ENCODE measurements at regions not wholly inside any gene's neighbourhood (a gene's known extent, or its start where the extent isn't known, plus 50 kb on each side); places are given as distances from the start of the nearest gene placed in this dataset.

GRCh38 chr6:135784507-135784906 is 67.0 kb upstream of the PDE7B start:
- Histone ChIP-seq H3K27me3 (ENCODE audit: control insufficient read depth in 2 of 2, insufficient read depth in 1 of 2, low read length in 1 of 2) (no peaks in the 10 kb centered on the region), H3K4me3 (ENCODE audit: low read length in 2 of 2) (no peak overlapping the region), H3K27ac (ENCODE audit: low read depth in 1 of 2, low read length in 1 of 2) (no peak overlapping the region), H3K4me1 (ENCODE audit: control insufficient read depth in 2 of 2, insufficient read depth in 2 of 2, low read length in 2 of 2) (no peaks in the 10 kb centered on the region), H3K9me3 (ENCODE audit: control insufficient read depth in 2 of 2, insufficient read depth in 1 of 2, low read length in 1 of 2) (no peaks in the 10 kb centered on the region), H3K36me3 (ENCODE audit: control insufficient read depth in 2 of 2, insufficient read depth in 2 of 2, low read length in 1 of 2) (no peaks in the 10 kb centered on the region)
- DNase-seq (ENCODE audit: low read depth in 6 of 9, low spot score in 9 of 9): peak in 1 of 9 donors; percentile 7
- WGBS: 96% methylated on average over 2 of the region's 2 CpGs

DNA sequence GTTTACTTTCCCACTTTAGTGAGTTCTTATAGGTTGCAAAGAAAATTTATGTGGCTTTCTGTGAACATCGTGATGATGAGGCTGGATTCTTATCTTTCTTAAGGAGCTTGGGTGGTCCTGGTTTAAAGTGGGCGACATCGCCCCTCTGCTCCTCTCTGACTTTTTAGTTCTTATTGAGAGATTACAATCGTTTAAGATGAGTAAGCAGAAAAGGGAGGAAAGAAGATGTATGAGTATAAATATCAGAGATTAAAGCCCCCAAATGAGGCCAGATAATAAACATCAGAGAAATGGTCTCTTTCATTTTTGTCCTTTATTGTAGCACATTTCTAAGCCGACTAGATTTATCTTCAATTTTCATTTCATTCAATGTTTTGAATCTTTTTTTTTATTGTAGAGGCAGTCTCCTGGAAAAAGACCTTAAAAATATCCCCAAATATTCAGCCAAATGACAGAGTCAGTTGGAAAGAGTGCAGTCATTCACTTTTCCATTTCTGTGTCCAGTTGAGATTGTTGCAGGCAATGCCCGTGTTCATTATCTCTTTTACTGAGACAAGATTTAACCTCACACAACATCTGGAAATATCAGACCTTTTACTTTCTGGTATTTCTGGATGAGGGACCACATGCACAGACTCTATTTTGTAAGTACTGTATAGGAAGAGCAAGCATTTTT is 62.0 kb upstream of the PDE7B start:
- WGBS: 85% methylated on average over 6 of the region's 6 CpGs
- no peak for DNase-seq (ENCODE audit: low read depth in 6 of 9, low spot score in 9 of 9)

GRCh38 chr6:135791441-135791840 is 60.1 kb upstream of the PDE7B start:
- Histone ChIP-seq H3K4me1 (ENCODE audit: control insufficient read depth in 2 of 2, insufficient read depth in 2 of 2, low read length in 2 of 2) (no peaks in the 10 kb centered on the region), H3K27me3 (ENCODE audit: control insufficient read depth in 2 of 2, insufficient read depth in 1 of 2, low read length in 1 of 2) (no peaks in the 10 kb centered on the region)

More for the DNA sequence above, 62.0 kb upstream of the PDE7B start:
- Histone ChIP-seq H3K36me3 (ENCODE audit: control insufficient read depth in 2 of 2, insufficient read depth in 2 of 2, low read length in 1 of 2) (no peaks in the 10 kb centered on the region), H3K27me3 (ENCODE audit: control insufficient read depth in 2 of 2, insufficient read depth in 1 of 2, low read length in 1 of 2) (no peaks in the 10 kb centered on the region), H3K9me3 (ENCODE audit: control insufficient read depth in 2 of 2, insufficient read depth in 1 of 2, low read length in 1 of 2) (no peaks in the 10 kb centered on the region), H3K27ac (ENCODE audit: low read depth in 1 of 2, low read length in 1 of 2) (no peak overlapping the region), H3K4me1 (ENCODE audit: control insufficient read depth in 2 of 2, insufficient read depth in 2 of 2, low read length in 2 of 2) (no peaks in the 10 kb centered on the region), H3K4me3 (ENCODE audit: low read length in 2 of 2) (no peak overlapping the region)

DNA sequence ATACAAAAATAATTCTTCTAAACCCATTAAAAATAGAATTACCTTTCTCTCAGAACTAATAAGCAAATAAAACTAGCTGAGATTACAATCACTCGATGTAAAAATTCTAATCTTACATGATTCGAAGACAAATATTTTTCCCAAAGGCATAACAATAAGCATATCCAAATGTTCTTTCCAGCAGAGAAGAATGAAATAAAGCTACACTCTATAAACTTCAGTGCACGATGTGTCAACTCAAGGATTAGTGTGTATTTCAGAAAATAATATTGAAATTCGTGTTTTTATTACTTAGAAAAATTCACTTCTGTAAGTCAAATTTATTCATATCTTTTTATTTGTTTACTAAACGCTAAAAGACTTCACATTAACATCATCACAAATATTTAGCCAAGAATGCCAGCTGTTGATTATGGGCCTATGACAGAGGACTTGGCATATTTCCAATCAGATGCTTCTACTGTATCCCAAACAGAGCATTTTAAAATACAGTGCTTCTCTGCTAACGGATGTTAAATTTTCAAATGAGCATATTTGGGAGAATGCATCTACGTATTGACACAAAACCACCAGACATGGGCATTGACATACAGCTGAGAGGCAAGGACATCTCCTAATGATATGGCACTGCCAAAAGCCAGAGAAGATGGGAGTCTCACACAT is 54.7 kb upstream of the PDE7B start:
- DNase-seq (ENCODE audit: low read depth in 6 of 9, low spot score in 9 of 9): no peak
- Histone ChIP-seq H3K9me3 (ENCODE audit: control insufficient read depth in 2 of 2, insufficient read depth in 1 of 2, low read length in 1 of 2) (no peaks in the 10 kb centered on the region), H3K36me3 (ENCODE audit: control insufficient read depth in 2 of 2, insufficient read depth in 2 of 2, low read length in 1 of 2) (no peaks in the 10 kb centered on the region), H3K27ac (ENCODE audit: low read depth in 1 of 2, low read length in 1 of 2) (no peak overlapping the region), H3K4me3 (ENCODE audit: low read length in 2 of 2) (no peak overlapping the region), H3K4me1 (ENCODE audit: control insufficient read depth in 2 of 2, insufficient read depth in 2 of 2, low read length in 2 of 2) (no peaks in the 10 kb centered on the region), H3K27me3 (ENCODE audit: control insufficient read depth in 2 of 2, insufficient read depth in 1 of 2, low read length in 1 of 2) (no peaks in the 10 kb centered on the region)
- 96% methylated on average over 7 of the region's 7 CpGs for WGBS

More at GRCh38 chr6:135791441-135791840, 60.1 kb upstream of the PDE7B start:
- Histone ChIP-seq H3K36me3 (ENCODE audit: control insufficient read depth in 2 of 2, insufficient read depth in 2 of 2, low read length in 1 of 2) (no peaks in the 10 kb centered on the region), H3K4me3 (ENCODE audit: low read length in 2 of 2) (no peak overlapping the region), H3K9me3 (ENCODE audit: control insufficient read depth in 2 of 2, insufficient read depth in 1 of 2, low read length in 1 of 2) (no peaks in the 10 kb centered on the region), H3K27ac (ENCODE audit: low read depth in 1 of 2, low read length in 1 of 2) (no peak overlapping the region)
- WGBS: 92% methylated on average over 4 of the region's 4 CpGs
- no peak for DNase-seq (ENCODE audit: low read depth in 6 of 9, low spot score in 9 of 9)

DNA sequence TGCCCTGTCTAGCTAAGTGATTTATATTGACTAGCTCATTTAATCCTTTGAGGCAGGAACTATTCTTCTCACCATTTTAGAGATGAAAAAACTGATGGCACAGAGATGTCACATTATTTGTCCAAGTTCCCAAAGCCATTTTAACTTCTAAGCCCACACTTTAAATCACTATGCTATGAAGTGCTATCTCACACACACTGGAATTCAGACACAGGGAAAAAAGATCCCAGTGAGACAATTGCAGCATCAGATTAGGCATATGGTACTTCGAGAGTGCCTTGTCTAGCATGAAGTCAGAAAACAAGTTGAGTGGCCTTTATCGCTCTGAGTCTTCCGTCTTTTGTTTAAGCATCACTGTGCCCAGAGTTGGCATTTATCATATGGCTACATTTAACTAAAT is 54.1 kb upstream of the PDE7B start:
- no peaks in the 10 kb centered on the region for H3K4me1 ChIP-seq (ENCODE audit: control insufficient read depth in 2 of 2, insufficient read depth in 2 of 2, low read length in 2 of 2)
- no peaks in the 10 kb centered on the region for H3K9me3 ChIP-seq (ENCODE audit: control insufficient read depth in 2 of 2, insufficient read depth in 1 of 2, low read length in 1 of 2)
- H3K4me3 ChIP-seq (ENCODE audit: low read length in 2 of 2): no peak overlapping the region
- H3K27ac ChIP-seq (ENCODE audit: low read depth in 1 of 2, low read length in 1 of 2): no peak overlapping the region
- H3K27me3 ChIP-seq (ENCODE audit: control insufficient read depth in 2 of 2, insufficient read depth in 1 of 2, low read length in 1 of 2): no peaks in the 10 kb centered on the region
- DNase-seq (ENCODE audit: low read depth in 6 of 9, low spot score in 9 of 9): no peak
- WGBS: 82% methylated on average over 3 of the region's 3 CpGs
- no peaks in the 10 kb centered on the region for H3K36me3 ChIP-seq (ENCODE audit: control insufficient read depth in 2 of 2, insufficient read depth in 2 of 2, low read length in 1 of 2)

GRCh38 chr6:135798751-135799515 is 52.6 kb upstream of the PDE7B start:
- Histone ChIP-seq H3K27me3 (ENCODE audit: control insufficient read depth in 2 of 2, insufficient read depth in 1 of 2, low read length in 1 of 2) (no peaks in the 10 kb centered on the region), H3K4me3 (ENCODE audit: low read length in 2 of 2) (no peak overlapping the region), H3K4me1 (ENCODE audit: control insufficient read depth in 2 of 2, insufficient read depth in 2 of 2, low read length in 2 of 2) (no peaks in the 10 kb centered on the region), H3K9me3 (ENCODE audit: control insufficient read depth in 2 of 2, insufficient read depth in 1 of 2, low read length in 1 of 2) (no peaks in the 10 kb centered on the region), H3K27ac (ENCODE audit: low read depth in 1 of 2, low read length in 1 of 2) (no peak overlapping the region), H3K36me3 (ENCODE audit: control insufficient read depth in 2 of 2, insufficient read depth in 2 of 2, low read length in 1 of 2) (no peaks in the 10 kb centered on the region)
- 95% methylated on average over 4 of the region's 4 CpGs for WGBS
- DNase-seq (ENCODE audit: low read depth in 6 of 9, low spot score in 9 of 9): no peak
